OCI-LY1 (cell line): ENCODE measurements at regions not wholly inside any gene's neighbourhood (a gene's known extent, or its start where the extent isn't known, plus 50 kb on each side); places are given as distances from the start of the nearest gene placed in this dataset.

ENCODE experiments used
- H2AFZ ChIP-seq: fragments of 200-600 bp; sonication (generic), shearing (Covaris generic); 2 replicates; pipeline ENCODE4 v1.6.0; 2014; ENCODE audit warnings: antibody characterized with exemption, mild to moderate bottlenecking, low read length
- H3F3A ChIP-seq: fragments of 200-600 bp; sonication (generic), shearing (Covaris generic); 2 replicates; pipeline ENCODE4 v1.6.0; 2014; ENCODE audit warnings: mild to moderate bottlenecking, antibody characterized with exemption, low read length, moderate library complexity; ENCODE audit not compliant: insufficient read depth
- H3K27ac ChIP-seq: fragments of 200-600 bp; sonication (generic); 2 replicates; pipeline ENCODE4 v1.5.1; 2014; ENCODE audit warnings: low read length, mixed run types, mild to moderate bottlenecking, low read depth; ENCODE audit not compliant: poor library complexity, severe bottlenecking
- H3K27me3 ChIP-seq: fragments of 200-600 bp; sonication (generic); 2 replicates; pipeline ENCODE4 v1.6.0; 2014; ENCODE audit warnings: antibody characterized with exemption, mild to moderate bottlenecking, low read length, moderate library complexity; ENCODE audit not compliant: insufficient read depth
- H3K36me3 ChIP-seq: fragments of 200-600 bp; sonication (generic); 2 replicates; pipeline ENCODE4 v1.6.1; 2014; ENCODE audit warnings: mild to moderate bottlenecking, antibody characterized with exemption, low read length, moderate library complexity, mixed read lengths; ENCODE audit not compliant: insufficient read depth
- H3K4me1 ChIP-seq: fragments of 200-600 bp; sonication (generic); 2 replicates; pipeline ENCODE4 v1.5.1; 2014; ENCODE audit warnings: mild to moderate bottlenecking, low read length, moderate library complexity; ENCODE audit not compliant: insufficient read depth, severe bottlenecking
- H3K4me2 ChIP-seq: fragments of 200-600 bp; sonication (generic), shearing (Covaris generic); 2 replicates; pipeline ENCODE4 v1.6.1; 2014; ENCODE audit warnings: low read length
- H3K4me3 ChIP-seq: fragments of 200-600 bp; sonication (generic); 2 replicates; pipeline ENCODE4 v1.5.1; 2014; ENCODE audit warnings: low read length, low read depth, mild to moderate bottlenecking, mixed read lengths; ENCODE audit not compliant: poor library complexity, severe bottlenecking
- H3K79me2 ChIP-seq: fragments of 200-600 bp; shearing (Covaris generic); 2 replicates; pipeline ENCODE4 v1.6.1; 2016; ENCODE audit warnings: mixed run types, low read length, mixed read lengths; ENCODE audit not compliant: insufficient read depth
- H3K9ac ChIP-seq: fragments of 200-600 bp; sonication (generic), shearing (Covaris generic); 2 replicates; pipeline ENCODE4 v1.6.1; 2014; ENCODE audit warnings: mild to moderate bottlenecking, low read length, mixed read lengths
- H3K9me2 ChIP-seq: fragments of 200-600 bp; sonication (generic), shearing (Covaris generic); 2 replicates; pipeline ENCODE4 v1.6.1; 2014; ENCODE audit warnings: low read depth, mild to moderate bottlenecking, low read length, mixed read lengths
- H3K9me3 ChIP-seq: fragments of 200-600 bp; shearing (Covaris generic); 2 replicates; pipeline ENCODE4 v1.6.1; 2014; ENCODE audit warnings: low read length, mixed read lengths
- H4K20me1 ChIP-seq: fragments of 200-600 bp; sonication (generic), shearing (Covaris generic); 2 replicates; pipeline ENCODE4 v1.6.0; 2016; ENCODE audit warnings: mild to moderate bottlenecking, low read length; ENCODE audit not compliant: insufficient read depth
- EZH2 ChIP-seq: fragments of 200-600 bp; sonication (generic), shearing (Covaris generic); IDR thresholded peaks from 2 replicates; pipeline ENCODE4 v1.8.0; 2017; ENCODE audit warnings: borderline replicate concordance, mixed run types, mild to moderate bottlenecking, antibody characterized with exemption, low read length, moderate library complexity, mixed read lengths
- TF ChIP-seq, protein P1 (sequence below): fragments of 200-600 bp; sonication (generic), shearing (Covaris generic); IDR thresholded peaks from 2 replicates; pipeline ENCODE4 v1.5.1; 2017; ENCODE audit warnings: mild to moderate bottlenecking, antibody characterized with exemption, low read length, moderate library complexity, mixed read lengths

DNA sequence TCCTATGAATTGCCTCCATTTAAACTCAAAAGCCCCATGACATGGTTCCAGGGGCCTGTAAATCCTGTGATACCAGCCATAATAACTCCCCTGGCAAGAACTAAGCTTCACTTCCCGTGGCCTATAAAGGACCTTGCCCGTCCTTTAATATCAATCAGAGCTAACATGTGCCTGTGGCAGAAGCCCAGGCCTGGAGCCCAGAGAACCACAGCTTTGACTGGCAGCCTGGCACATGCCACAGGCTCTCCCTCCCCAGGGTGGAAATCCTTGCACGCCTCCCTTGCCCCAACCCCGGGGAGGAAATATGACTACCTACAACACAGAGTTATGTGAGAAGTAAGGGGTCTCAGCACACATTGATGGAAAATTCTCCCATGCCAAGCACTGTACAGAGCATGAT is 287.4 kb downstream of the RAB28 start:
- no peaks in the 10 kb centered on the region for H3K9me2 ChIP-seq
- no peaks in the 10 kb centered on the region for H3K27me3 ChIP-seq
- no peak overlapping the region for H3K27ac ChIP-seq
- H3F3A ChIP-seq, result no peaks in the 10 kb centered on the region
- H2AFZ ChIP-seq, result no peak overlapping the region
- no peaks in the 10 kb centered on the region for H3K79me2 ChIP-seq
- no peak overlapping the region for H3K9ac ChIP-seq
- H3K36me3 ChIP-seq, result no peaks in the 10 kb centered on the region
- H3K4me1 ChIP-seq, result no peaks in the 10 kb centered on the region
- H4K20me1 ChIP-seq, result no peaks in the 10 kb centered on the region
- H3K9me3 ChIP-seq, result no peaks in the 10 kb centered on the region
- H3K4me2 ChIP-seq, result no peak overlapping the region
- TF ChIP-seq EZH2, result no peak
- TF ChIP-seq, protein P1, sequence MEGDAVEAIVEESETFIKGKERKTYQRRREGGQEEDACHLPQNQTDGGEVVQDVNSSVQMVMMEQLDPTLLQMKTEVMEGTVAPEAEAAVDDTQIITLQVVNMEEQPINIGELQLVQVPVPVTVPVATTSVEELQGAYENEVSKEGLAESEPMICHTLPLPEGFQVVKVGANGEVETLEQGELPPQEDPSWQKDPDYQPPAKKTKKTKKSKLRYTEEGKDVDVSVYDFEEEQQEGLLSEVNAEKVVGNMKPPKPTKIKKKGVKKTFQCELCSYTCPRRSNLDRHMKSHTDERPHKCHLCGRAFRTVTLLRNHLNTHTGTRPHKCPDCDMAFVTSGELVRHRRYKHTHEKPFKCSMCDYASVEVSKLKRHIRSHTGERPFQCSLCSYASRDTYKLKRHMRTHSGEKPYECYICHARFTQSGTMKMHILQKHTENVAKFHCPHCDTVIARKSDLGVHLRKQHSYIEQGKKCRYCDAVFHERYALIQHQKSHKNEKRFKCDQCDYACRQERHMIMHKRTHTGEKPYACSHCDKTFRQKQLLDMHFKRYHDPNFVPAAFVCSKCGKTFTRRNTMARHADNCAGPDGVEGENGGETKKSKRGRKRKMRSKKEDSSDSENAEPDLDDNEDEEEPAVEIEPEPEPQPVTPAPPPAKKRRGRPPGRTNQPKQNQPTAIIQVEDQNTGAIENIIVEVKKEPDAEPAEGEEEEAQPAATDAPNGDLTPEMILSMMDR, result no peak
- no peak overlapping the region for H3K4me3 ChIP-seq

DNA sequence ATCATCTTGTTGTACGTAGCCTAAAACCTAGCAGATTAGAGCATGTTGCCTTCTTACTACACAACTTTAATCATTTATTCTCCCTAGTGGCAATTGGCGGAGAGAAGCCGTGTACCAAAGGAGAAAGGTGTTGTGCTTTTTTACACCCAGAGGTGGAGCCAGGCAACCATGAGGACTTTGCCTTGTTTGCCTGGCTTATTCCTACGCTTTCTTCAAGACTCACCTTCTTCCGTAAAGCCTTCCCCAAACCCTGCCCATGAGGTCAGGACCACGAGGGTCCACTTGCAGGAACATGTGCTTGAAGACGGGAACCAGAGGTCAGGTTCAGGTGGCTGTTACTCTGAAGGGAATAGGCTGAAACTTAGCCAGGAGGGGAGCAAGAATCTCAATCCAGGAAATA is 290.5 kb downstream of the RAB28 start:
- H3F3A ChIP-seq, result no peaks in the 10 kb centered on the region
- no peaks in the 10 kb centered on the region for H3K4me1 ChIP-seq
- no peaks in the 10 kb centered on the region for H3K79me2 ChIP-seq
- TF ChIP-seq EZH2, result no peak
- TF ChIP-seq, protein P1, result no peak
- no peak overlapping the region for H3K27ac ChIP-seq
- H3K9ac ChIP-seq, result no peak overlapping the region
- H3K27me3 ChIP-seq, result no peaks in the 10 kb centered on the region
- H3K9me2 ChIP-seq, result no peaks in the 10 kb centered on the region
- H4K20me1 ChIP-seq, result no peaks in the 10 kb centered on the region
- no peaks in the 10 kb centered on the region for H3K9me3 ChIP-seq
- no peak overlapping the region for H3K4me2 ChIP-seq
- no peaks in the 10 kb centered on the region for H3K36me3 ChIP-seq
- no peak overlapping the region for H2AFZ ChIP-seq
- H3K4me3 ChIP-seq, result no peak overlapping the region

DNA sequence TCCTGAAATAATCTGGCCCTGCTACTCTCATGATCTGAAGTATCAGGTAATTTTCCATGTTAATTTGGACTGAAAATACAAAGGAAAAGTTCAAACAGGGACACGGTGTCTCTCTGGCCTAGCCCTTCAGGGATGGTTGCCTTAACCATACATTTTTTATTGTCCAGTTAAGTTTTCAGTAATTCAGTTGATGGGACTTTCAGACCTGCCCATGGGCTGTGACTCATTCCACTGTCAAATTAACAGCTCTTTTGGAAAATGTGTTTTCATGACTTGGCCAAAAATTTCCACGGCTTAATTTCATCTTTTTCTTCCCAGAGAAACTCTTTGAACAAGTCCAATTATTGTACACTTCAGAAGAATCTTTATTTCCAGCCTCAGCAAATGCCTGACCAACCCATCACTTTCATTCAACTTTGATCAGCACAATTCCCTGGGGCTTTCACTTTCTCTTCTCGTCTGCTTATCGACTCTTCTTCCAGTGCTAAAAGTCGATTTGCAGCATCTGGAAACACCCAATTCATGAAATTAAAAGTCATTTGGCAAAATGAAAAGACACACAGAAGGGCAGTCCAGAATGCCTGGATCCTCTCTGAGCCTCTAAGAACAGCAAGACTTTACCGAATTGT is 293.9 kb downstream of the RAB28 start:
- no peak overlapping the region for H3K4me2 ChIP-seq
- no peaks in the 10 kb centered on the region for H4K20me1 ChIP-seq
- no peak overlapping the region for H3K27ac ChIP-seq
- TF ChIP-seq EZH2, result no peak
- TF ChIP-seq, protein P1, result no peak
- no peaks in the 10 kb centered on the region for H3F3A ChIP-seq
- H3K9me3 ChIP-seq, result no peaks in the 10 kb centered on the region
- H2AFZ ChIP-seq, result no peak overlapping the region
- H3K9me2 ChIP-seq, result no peaks in the 10 kb centered on the region
- H3K4me3 ChIP-seq, result no peak overlapping the region
- no peaks in the 10 kb centered on the region for H3K4me1 ChIP-seq
- no peak overlapping the region for H3K9ac ChIP-seq
- no peaks in the 10 kb centered on the region for H3K27me3 ChIP-seq
- H3K79me2 ChIP-seq, result no peaks in the 10 kb centered on the region
- no peaks in the 10 kb centered on the region for H3K36me3 ChIP-seq
